ENCODE measurements at regions not wholly inside any gene's neighbourhood (a gene's known extent, or its start where the extent isn't known, plus 50 kb on each side); places are given as distances from the start of the nearest gene placed in this dataset.

GRCh38 chr6:8733879-8734278, 298.5 kb upstream of the SLC35B3 start:
- H3K9me3 Mint-ChIP-seq (ENCODE audit: low read depth, unreplicated experiment): no peaks in the 10 kb centered on the region
- H3K27ac Mint-ChIP-seq (ENCODE audit: unreplicated experiment): no peak overlapping the region
- intact Hi-C loops (cut with micrococcal nuclease; ENCODE audit: unreplicated experiment): no loop called here
- CTCF ChIA-PET: no interaction called here
- BruUV-seq (replicated peaks): no TSS peak
- H3K4me1 Mint-ChIP-seq (ENCODE audit: low read depth, unreplicated experiment): no peaks in the 10 kb centered on the region
- no peak overlapping the region for H3K4me3 Mint-ChIP-seq (ENCODE audit: low read depth, unreplicated experiment)
- no peaks in the 10 kb centered on the region for H3K27me3 Mint-ChIP-seq (ENCODE audit: unreplicated experiment)
- DNase-seq: no peak
- TF ChIP-seq CTCF (IDR thresholded peaks at IDR 0.05; ENCODE audit: unreplicated experiment): no peak
- H3K36me3 Mint-ChIP-seq (ENCODE audit: insufficient read depth, unreplicated experiment): no peaks in the 10 kb centered on the region

- no peak for TF ChIP-seq CTCF (IDR thresholded peaks at IDR 0.05; ENCODE audit: unreplicated experiment)
- CTCF ChIA-PET: no interaction called here
- H3K27ac Mint-ChIP-seq (ENCODE audit: unreplicated experiment): no peak overlapping the region
- H3K9me3 Mint-ChIP-seq (ENCODE audit: low read depth, unreplicated experiment): no peaks in the 10 kb centered on the region
- no peak overlapping the region for H3K4me3 Mint-ChIP-seq (ENCODE audit: low read depth, unreplicated experiment)
- no peaks in the 10 kb centered on the region for H3K36me3 Mint-ChIP-seq (ENCODE audit: insufficient read depth, unreplicated experiment)
- BruUV-seq (replicated peaks): no TSS peak
- no peak for DNase-seq
- H3K27me3 Mint-ChIP-seq (ENCODE audit: unreplicated experiment): no peaks in the 10 kb centered on the region
- intact Hi-C loops (cut with micrococcal nuclease; ENCODE audit: unreplicated experiment): no loop called here
- H3K4me1 Mint-ChIP-seq (ENCODE audit: low read depth, unreplicated experiment): no peaks in the 10 kb centered on the region
Measured at GRCh38 chr6:8731874-8732273, 296.5 kb upstream of the SLC35B3 start.

GRCh38 chr6:8710668-8711431, 275.5 kb upstream of the SLC35B3 start:
- H3K9me3 Mint-ChIP-seq (ENCODE audit: low read depth, unreplicated experiment): no peaks in the 10 kb centered on the region
- H3K36me3 Mint-ChIP-seq (ENCODE audit: insufficient read depth, unreplicated experiment): no peaks in the 10 kb centered on the region
- intact Hi-C loops (cut with micrococcal nuclease; ENCODE audit: unreplicated experiment): no loop called here
- CTCF ChIA-PET: interaction anchor here (0.6 kb wide), 1 partner anchor 1594 kb away, joined by 3 read pairs; no protein-coding TSS in a partner anchor
- TF ChIP-seq CTCF (IDR thresholded peaks at IDR 0.05; ENCODE audit: unreplicated experiment): no peak
- no TSS peak for BruUV-seq (replicated peaks)
- DNase-seq: no peak
- H3K27ac Mint-ChIP-seq (ENCODE audit: unreplicated experiment): no peak overlapping the region
- no peaks in the 10 kb centered on the region for H3K27me3 Mint-ChIP-seq (ENCODE audit: unreplicated experiment)
- no peak overlapping the region for H3K4me3 Mint-ChIP-seq (ENCODE audit: low read depth, unreplicated experiment)
- H3K4me1 Mint-ChIP-seq (ENCODE audit: low read depth, unreplicated experiment): peaks cover 6% of the 10 kb centered on the region

- no peaks in the 10 kb centered on the region for H3K9me3 Mint-ChIP-seq (ENCODE audit: low read depth, unreplicated experiment)
- peak overlapping the region; percentile 21 for H3K4me3 Mint-ChIP-seq (ENCODE audit: low read depth, unreplicated experiment)
- CTCF ChIA-PET: interaction anchor here (1.0 kb wide), 1 partner anchor 1721 kb away, joined by 3 read pairs; no protein-coding TSS in a partner anchor
- H3K27me3 Mint-ChIP-seq (ENCODE audit: unreplicated experiment): no peaks in the 10 kb centered on the region
- no peak overlapping the region for H3K27ac Mint-ChIP-seq (ENCODE audit: unreplicated experiment)
- H3K4me1 Mint-ChIP-seq (ENCODE audit: low read depth, unreplicated experiment): peaks cover 6% of the 10 kb centered on the region
- H3K36me3 Mint-ChIP-seq (ENCODE audit: insufficient read depth, unreplicated experiment): no peaks in the 10 kb centered on the region
- DNase-seq: peak; percentile 13
- intact Hi-C loops (cut with micrococcal nuclease; ENCODE audit: unreplicated experiment): loop anchor here (2.0 to 5.0 kb wide), 3 partner anchors 179 to 1721 kb away; no protein-coding TSS in a partner anchor
- TF ChIP-seq CTCF (IDR thresholded peaks at IDR 0.05; ENCODE audit: unreplicated experiment): no peak
- BruUV-seq (replicated peaks): no TSS peak
Measured at GRCh38 chr6:8707956-8708772, 272.8 kb upstream of the SLC35B3 start.
